ENCODE measurements at regions not wholly inside any gene's neighbourhood (a gene's known extent, or its start where the extent isn't known, plus 50 kb on each side); places are given as distances from the start of the nearest gene placed in this dataset.

GRCh38 chr4:149269835-149270234, 545.8 kb downstream of the IQCM start:
- Histone ChIP-seq H3K4me1 (no peaks in the 10 kb centered on the region), H3K36me3 (no peaks in the 10 kb centered on the region), H3K4me3 (no peak overlapping the region), H3K27ac (no peak overlapping the region), H3K9me3 (no peaks in the 10 kb centered on the region), H3K27me3 (no peaks in the 10 kb centered on the region)
- intact Hi-C loops (cut with DNase I) = no loop called here
- TF ChIP-seq POLR2AphosphoS5 (IDR thresholded peaks at IDR 0.05; ENCODE audit: insufficient read depth in 1 of 2, low read depth in 1 of 2) (no peak), CTCF (IDR thresholded peaks at IDR 0.05) (no peak), POLR2A (IDR thresholded peaks at IDR 0.05) (no peak)
- no peak for DNase-seq (ENCODE audit: extremely low spot score in 2 of 2)

DNA sequence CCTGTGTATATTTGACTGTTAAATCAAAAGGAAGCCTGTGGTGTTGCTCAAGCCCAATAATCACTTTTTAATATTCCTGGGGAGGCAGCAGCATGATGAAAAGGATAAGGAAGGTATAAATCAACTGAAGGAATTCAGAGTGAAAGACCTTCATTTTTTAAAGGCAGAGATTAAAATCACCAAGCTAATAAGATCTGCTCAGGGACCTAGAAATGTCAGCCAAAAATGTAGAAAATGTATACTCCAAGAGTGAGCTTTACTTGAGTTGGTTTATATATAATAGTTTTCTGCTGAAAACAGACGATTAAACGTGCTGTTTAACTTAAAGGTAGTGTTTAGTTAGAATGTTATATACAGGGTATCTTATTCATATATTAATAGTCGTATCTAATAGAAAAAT, 549.3 kb downstream of the IQCM start:
- TF ChIP-seq POLR2AphosphoS5 (IDR thresholded peaks at IDR 0.05; ENCODE audit: insufficient read depth in 1 of 2, low read depth in 1 of 2) (no peak), CTCF (IDR thresholded peaks at IDR 0.05) (no peak), POLR2A (IDR thresholded peaks at IDR 0.05) (no peak)
- Histone ChIP-seq H3K9me3 (no peaks in the 10 kb centered on the region), H3K36me3 (no peaks in the 10 kb centered on the region), H3K27ac (no peak overlapping the region), H3K4me3 (no peak overlapping the region), H3K4me1 (no peaks in the 10 kb centered on the region), H3K27me3 (no peaks in the 10 kb centered on the region)
- no peak for DNase-seq (ENCODE audit: extremely low spot score in 2 of 2)
- intact Hi-C loops (cut with DNase I) = no loop called here

DNA sequence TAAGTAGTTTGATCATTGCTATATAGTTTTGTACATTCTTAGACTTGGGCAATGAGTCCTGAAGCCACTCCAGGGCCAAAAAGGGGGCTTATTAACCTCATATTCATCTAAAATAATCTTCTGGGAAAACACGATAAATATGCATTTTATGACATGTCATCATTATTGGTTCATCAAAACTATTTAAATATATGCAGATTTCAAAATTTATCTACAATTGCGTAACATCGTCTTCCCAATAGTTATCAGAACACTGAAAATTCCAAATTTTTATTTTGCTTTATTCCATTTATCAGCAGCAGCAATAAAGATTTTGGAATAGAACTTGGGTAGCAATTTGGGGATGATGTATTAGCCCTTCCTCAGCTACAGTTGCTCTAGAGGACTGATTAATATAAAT, 550.0 kb downstream of the IQCM start:
- intact Hi-C loops (cut with DNase I) = no loop called here
- Histone ChIP-seq H3K27me3 (no peaks in the 10 kb centered on the region), H3K4me1 (no peaks in the 10 kb centered on the region), H3K9me3 (no peaks in the 10 kb centered on the region), H3K27ac (no peak overlapping the region), H3K4me3 (no peak overlapping the region), H3K36me3 (no peaks in the 10 kb centered on the region)
- no peak for DNase-seq (ENCODE audit: extremely low spot score in 2 of 2)
- TF ChIP-seq POLR2AphosphoS5 (IDR thresholded peaks at IDR 0.05; ENCODE audit: insufficient read depth in 1 of 2, low read depth in 1 of 2) = no peak
- TF ChIP-seq POLR2A (IDR thresholded peaks at IDR 0.05) = no peak
- TF ChIP-seq CTCF (IDR thresholded peaks at IDR 0.05) = no peak

DNA sequence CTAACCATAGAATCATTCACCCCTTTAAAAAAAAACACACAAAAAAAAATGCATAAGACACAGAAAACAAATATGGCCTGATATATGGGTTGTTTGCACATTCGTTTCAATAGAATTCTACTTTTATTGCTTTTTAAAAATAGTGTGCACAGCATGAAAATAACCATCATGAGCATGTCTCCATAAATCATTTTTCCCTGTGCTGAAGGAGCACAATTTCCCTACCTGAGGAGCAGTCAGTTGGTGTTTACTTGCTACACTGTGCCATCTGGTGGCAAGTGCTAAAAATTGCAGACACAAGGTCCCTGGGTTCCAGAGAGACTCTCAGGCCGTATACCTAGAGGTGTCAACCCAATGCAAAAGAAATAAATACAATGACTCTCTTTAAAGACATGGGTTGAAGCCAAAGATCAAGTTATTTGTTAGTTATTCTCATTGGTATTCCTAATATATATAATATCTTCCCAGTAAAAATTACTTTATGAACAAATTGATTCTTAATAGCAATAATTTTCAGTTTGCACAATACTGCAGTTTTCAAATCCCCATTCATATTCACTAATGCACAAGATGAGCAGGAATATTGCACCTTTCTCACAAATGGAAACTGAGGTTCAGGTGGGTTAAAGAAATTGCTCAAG, 551.4 kb downstream of the IQCM start:
- intact Hi-C loops (cut with DNase I) = no loop called here

More for the DNA sequence above, 551.4 kb downstream of the IQCM start:
- TF ChIP-seq POLR2A (IDR thresholded peaks at IDR 0.05) (no peak), CTCF (IDR thresholded peaks at IDR 0.05) (peak in 1 of 3 experiments; percentile 10), POLR2AphosphoS5 (IDR thresholded peaks at IDR 0.05; ENCODE audit: insufficient read depth in 1 of 2, low read depth in 1 of 2) (no peak)
- Histone ChIP-seq H3K36me3 (no peaks in the 10 kb centered on the region), H3K9me3 (no peaks in the 10 kb centered on the region), H3K27ac (no peak overlapping the region), H3K27me3 (no peaks in the 10 kb centered on the region), H3K4me1 (no peaks in the 10 kb centered on the region), H3K4me3 (no peak overlapping the region)
- DNase-seq (ENCODE audit: extremely low spot score in 2 of 2) = no peak

All from vagina (tissue), 2 donors.